NOMO-1 treated with DMSO at 0.1 percent for 48 hours (cell line): ENCODE measurements at regions not wholly inside any gene's neighbourhood (a gene's known extent, or its start where the extent isn't known, plus 50 kb on each side); places are given as distances from the start of the nearest gene placed in this dataset.

Source experiments
- DNase-seq: peaks from one replicate; lab custom pipeline; 2025; ENCODE audit not compliant: unreplicated experiment; lab: John Stamatoyannopoulos, UW

GRCh38 chr16:55041540-55042234, 111.0 kb downstream of the IRX5 start:
- no peak for DNase-seq

- DNase-seq = no peak
Observed at GRCh38 chr16:55042556-55043432, 112.1 kb downstream of the IRX5 start.

- DNase-seq = no peak
Observed at GRCh38 chr16:55043499-55043898, 112.8 kb downstream of the IRX5 start.

GRCh38 chr16:55044201-55044975, 113.7 kb downstream of the IRX5 start:
- DNase-seq = no peak

GRCh38 chr16:55045329-55045728, 114.7 kb downstream of the IRX5 start:
- no peak for DNase-seq

- no peak for DNase-seq
Observed at GRCh38 chr16:55045756-55046460, 115.2 kb downstream of the IRX5 start.

- no peak for DNase-seq
Observed at GRCh38 chr16:55046513-55046912, 115.8 kb downstream of the IRX5 start.

GRCh38 chr16:55046916-55047315, 116.3 kb downstream of the IRX5 start:
- DNase-seq = no peak

GRCh38 chr16:55047331-55047730, 116.7 kb downstream of the IRX5 start:
- DNase-seq = no peak

GRCh38 chr16:55047903-55048497, 117.3 kb downstream of the IRX5 start:
- DNase-seq = no peak

GRCh38 chr16:55048745-55049144, 118.1 kb downstream of the IRX5 start:
- no peak for DNase-seq

GRCh38 chr16:55051571-55052347, 121.1 kb downstream of the IRX5 start:
- no peak for DNase-seq

- DNase-seq = no peak
Observed at GRCh38 chr16:55052348-55052734, 121.7 kb downstream of the IRX5 start.

GRCh38 chr16:55052741-55053415, 122.2 kb downstream of the IRX5 start:
- DNase-seq = no peak

- DNase-seq = no peak
Observed at GRCh38 chr16:55055262-55055661, 124.6 kb downstream of the IRX5 start.

GRCh38 chr16:55056585-55057401, 126.1 kb downstream of the IRX5 start:
- no peak for DNase-seq

GRCh38 chr16:55057866-55058265, 127.2 kb downstream of the IRX5 start:
- no peak for DNase-seq

- no peak for DNase-seq
Observed at GRCh38 chr16:55058576-55058975, 127.9 kb downstream of the IRX5 start.
